ENCODE measurements at regions not wholly inside any gene's neighbourhood (a gene's known extent, or its start where the extent isn't known, plus 50 kb on each side); places are given as distances from the start of the nearest gene placed in this dataset.
"Not testable (repeated sequence)": the region's sequence is repeated elsewhere in the genome, so short reads cannot be mapped to it uniquely, and the experiment has no call there.

DNA sequence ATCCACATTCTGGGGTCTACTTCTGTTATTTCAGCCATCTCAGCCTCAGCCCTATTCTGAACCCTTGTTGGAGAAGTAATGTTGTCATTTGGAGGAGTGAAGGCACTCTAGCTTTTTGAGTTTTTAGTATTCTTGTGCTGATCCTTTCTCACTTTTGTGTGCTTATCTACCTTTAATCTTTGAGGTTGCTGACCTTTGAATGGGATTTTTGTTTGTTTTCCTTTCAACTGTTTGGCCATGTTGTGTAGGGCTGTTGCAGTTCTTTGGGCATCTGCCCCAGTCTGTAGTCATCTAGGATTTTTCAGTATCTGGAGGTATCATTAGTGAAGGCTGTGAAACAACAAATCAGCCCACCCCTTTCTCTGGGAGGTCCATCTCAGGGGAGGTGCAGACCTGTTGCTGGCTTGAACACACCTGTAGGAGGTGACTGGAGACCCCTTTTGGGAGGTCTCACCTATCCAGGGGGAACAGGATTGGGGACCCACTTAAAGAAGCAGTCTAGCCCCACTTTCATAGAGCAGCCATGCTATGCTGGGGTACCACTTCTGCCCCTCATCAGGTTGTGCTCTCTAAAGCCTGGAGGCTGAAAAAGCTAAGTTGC, 1391.4 kb downstream of the UQCRFS1 start:
- no peak for TF ChIP-seq GABPA (IDR thresholded peaks at IDR 0.05; ENCODE audit: low read depth)
- TF ChIP-seq SPI1 (IDR thresholded peaks at IDR 0.05; ENCODE audit: borderline replicate concordance, low read depth) = no peak
- TF ChIP-seq, protein P1, sequence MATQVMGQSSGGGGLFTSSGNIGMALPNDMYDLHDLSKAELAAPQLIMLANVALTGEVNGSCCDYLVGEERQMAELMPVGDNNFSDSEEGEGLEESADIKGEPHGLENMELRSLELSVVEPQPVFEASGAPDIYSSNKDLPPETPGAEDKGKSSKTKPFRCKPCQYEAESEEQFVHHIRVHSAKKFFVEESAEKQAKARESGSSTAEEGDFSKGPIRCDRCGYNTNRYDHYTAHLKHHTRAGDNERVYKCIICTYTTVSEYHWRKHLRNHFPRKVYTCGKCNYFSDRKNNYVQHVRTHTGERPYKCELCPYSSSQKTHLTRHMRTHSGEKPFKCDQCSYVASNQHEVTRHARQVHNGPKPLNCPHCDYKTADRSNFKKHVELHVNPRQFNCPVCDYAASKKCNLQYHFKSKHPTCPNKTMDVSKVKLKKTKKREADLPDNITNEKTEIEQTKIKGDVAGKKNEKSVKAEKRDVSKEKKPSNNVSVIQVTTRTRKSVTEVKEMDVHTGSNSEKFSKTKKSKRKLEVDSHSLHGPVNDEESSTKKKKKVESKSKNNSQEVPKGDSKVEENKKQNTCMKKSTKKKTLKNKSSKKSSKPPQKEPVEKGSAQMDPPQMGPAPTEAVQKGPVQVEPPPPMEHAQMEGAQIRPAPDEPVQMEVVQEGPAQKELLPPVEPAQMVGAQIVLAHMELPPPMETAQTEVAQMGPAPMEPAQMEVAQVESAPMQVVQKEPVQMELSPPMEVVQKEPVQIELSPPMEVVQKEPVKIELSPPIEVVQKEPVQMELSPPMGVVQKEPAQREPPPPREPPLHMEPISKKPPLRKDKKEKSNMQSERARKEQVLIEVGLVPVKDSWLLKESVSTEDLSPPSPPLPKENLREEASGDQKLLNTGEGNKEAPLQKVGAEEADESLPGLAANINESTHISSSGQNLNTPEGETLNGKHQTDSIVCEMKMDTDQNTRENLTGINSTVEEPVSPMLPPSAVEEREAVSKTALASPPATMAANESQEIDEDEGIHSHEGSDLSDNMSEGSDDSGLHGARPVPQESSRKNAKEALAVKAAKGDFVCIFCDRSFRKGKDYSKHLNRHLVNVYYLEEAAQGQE (IDR thresholded peaks at IDR 0.05; ENCODE audit: insufficient replicate concordance, low read depth) = no peak
- TF ChIP-seq, protein P2, sequence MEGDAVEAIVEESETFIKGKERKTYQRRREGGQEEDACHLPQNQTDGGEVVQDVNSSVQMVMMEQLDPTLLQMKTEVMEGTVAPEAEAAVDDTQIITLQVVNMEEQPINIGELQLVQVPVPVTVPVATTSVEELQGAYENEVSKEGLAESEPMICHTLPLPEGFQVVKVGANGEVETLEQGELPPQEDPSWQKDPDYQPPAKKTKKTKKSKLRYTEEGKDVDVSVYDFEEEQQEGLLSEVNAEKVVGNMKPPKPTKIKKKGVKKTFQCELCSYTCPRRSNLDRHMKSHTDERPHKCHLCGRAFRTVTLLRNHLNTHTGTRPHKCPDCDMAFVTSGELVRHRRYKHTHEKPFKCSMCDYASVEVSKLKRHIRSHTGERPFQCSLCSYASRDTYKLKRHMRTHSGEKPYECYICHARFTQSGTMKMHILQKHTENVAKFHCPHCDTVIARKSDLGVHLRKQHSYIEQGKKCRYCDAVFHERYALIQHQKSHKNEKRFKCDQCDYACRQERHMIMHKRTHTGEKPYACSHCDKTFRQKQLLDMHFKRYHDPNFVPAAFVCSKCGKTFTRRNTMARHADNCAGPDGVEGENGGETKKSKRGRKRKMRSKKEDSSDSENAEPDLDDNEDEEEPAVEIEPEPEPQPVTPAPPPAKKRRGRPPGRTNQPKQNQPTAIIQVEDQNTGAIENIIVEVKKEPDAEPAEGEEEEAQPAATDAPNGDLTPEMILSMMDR (IDR thresholded peaks at IDR 0.05; ENCODE audit: insufficient read depth, low read length) = no peak
- no peak for TF ChIP-seq POLR2AphosphoS5 (IDR thresholded peaks at IDR 0.05; ENCODE audit: low read depth)
- Histone ChIP-seq H3K4me3 (replicated peaks; ENCODE audit: insufficient read depth, low read length) (no peak overlapping the region), H3K27ac (replicated peaks) (no peak overlapping the region), H3K27me3 (ENCODE audit: insufficient read depth, poor library complexity, severe bottlenecking) (no peaks in the 10 kb centered on the region)
- no peak for DNase-seq (ENCODE audit: low read depth in 1 of 2, low spot score in 1 of 2)

DNA sequence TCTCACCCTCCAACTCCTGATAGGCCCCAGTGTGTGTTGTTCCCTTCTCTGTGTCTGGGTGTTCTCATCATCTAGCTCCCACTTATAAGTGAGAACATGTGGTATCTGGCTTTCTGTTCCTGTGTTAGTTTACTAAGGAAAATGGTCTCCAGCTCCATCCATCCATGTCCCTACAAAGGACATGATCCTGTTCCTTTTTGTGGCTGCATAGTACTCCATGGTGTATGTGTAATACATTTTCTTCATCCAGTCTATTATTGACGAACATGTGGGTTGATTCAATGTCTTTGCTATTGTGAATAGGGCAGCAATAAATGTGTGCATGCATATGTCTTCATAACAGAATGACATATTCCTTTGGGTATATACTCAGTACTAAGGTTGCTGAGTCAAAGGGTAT, 1397.0 kb downstream of the UQCRFS1 start:
- Histone ChIP-seq H3K27ac (replicated peaks) (no peak overlapping the region), H3K27me3 (ENCODE audit: insufficient read depth, poor library complexity, severe bottlenecking) (no peaks in the 10 kb centered on the region), H3K4me3 (replicated peaks; ENCODE audit: insufficient read depth, low read length) (no peak overlapping the region)
- no peak for DNase-seq (ENCODE audit: low read depth in 1 of 2, low spot score in 1 of 2)
- TF ChIP-seq GABPA (IDR thresholded peaks at IDR 0.05; ENCODE audit: low read depth) = no peak
- TF ChIP-seq, protein P1 (IDR thresholded peaks at IDR 0.05; ENCODE audit: insufficient replicate concordance, low read depth) = no peak
- TF ChIP-seq, protein P2 (IDR thresholded peaks at IDR 0.05; ENCODE audit: insufficient read depth, low read length) = no peak
- no peak for TF ChIP-seq SPI1 (IDR thresholded peaks at IDR 0.05; ENCODE audit: borderline replicate concordance, low read depth)
- TF ChIP-seq POLR2AphosphoS5 (IDR thresholded peaks at IDR 0.05; ENCODE audit: low read depth) = no peak

DNA sequence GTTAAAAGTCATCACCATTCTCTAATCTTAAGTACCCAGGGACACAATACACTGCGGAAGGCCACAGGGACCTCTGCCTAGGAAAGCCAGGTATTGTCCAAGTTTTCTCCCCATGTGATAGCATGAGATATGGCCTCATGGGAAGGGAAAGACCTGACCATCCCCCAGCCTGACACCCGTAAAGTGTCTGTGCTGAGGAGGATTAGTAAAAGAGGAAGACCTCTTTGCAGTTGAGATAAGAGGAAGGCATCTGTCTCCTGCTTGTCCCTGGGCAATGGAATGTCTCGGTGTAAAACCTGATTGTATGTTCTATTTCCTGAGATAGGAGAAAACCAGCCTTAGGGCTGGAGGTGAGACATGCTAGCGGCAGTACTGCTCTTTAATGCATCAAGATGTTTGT, 1398.1 kb downstream of the UQCRFS1 start:
- H3K27ac ChIP-seq (replicated peaks) = peak overlapping the region; percentile 40; the same call in 1 of the 2 replicates
- H3K27me3 ChIP-seq (ENCODE audit: insufficient read depth, poor library complexity, severe bottlenecking); H3K4me3 ChIP-seq (replicated peaks; ENCODE audit: insufficient read depth, low read length): not testable (repeated sequence)
- peak; percentile 84 for TF ChIP-seq SPI1 (IDR thresholded peaks at IDR 0.05; ENCODE audit: borderline replicate concordance, low read depth)
- peak in 1 of 2 experiments; percentile 59 for DNase-seq (ENCODE audit: low read depth in 1 of 2, low spot score in 1 of 2)

DNA sequence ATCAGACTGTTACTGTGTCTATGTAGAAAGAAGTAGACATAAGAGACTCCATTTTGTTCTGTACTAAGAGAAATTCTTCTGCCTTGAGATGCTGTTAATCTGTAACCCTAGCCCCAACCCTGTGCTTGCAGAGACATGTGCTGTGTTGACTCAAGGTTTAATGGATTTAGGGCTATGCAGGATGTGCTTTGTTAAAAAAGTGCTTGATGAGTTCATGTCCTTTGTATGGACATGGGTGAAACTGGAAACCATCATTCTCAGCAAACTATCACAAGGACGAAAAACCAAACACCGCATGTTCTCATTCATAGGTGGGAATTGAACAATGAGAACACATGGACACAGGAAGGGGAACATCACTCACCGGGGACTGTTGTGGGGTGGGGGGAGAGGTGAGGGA, 1398.7 kb downstream of the UQCRFS1 start:
- DNase-seq (ENCODE audit: low read depth in 1 of 2, low spot score in 1 of 2); H3K4me3 ChIP-seq (replicated peaks; ENCODE audit: insufficient read depth, low read length); H3K27ac ChIP-seq (replicated peaks); H3K27me3 ChIP-seq (ENCODE audit: insufficient read depth, poor library complexity, severe bottlenecking): not testable (repeated sequence)

DNA sequence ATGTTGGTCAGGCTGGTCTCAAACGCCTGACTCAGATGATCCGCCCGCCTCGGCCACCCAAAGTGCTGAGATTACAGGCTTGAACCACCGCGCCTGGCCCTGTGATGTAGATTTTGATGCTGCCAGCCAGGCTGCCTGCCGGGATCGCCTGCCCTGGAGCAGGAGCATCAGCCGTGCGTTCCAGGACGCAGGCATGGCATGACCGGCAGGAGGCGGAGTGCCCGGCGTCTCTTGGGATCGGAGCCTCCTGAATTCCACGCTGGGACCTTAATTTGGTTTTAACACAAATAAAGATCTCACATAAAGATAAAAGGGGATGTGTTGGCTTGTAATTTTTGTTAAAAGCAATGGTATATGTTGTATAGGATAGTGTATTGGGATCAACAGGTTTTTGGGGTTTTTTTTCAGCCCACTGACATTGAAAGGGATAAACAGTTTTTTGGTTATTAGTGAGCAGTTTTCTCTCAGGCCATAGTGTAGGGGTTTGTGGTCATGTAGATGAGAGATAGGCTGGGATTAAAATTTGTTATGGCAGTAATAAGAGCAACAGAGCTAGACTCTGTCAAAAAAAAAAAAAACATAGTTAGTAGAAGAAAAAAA, 1406.4 kb downstream of the UQCRFS1 start:
- TF ChIP-seq SPI1 (IDR thresholded peaks at IDR 0.05; ENCODE audit: borderline replicate concordance, low read depth) = no peak
- no peak overlapping the region for H3K27ac ChIP-seq (replicated peaks)
- H3K27me3 ChIP-seq (ENCODE audit: insufficient read depth, poor library complexity, severe bottlenecking) = no peaks in the 10 kb centered on the region
- DNase-seq (ENCODE audit: low read depth in 1 of 2, low spot score in 1 of 2) = no peak
- H3K4me3 ChIP-seq (replicated peaks; ENCODE audit: insufficient read depth, low read length) = no peak overlapping the region
